ENCODE measurements at regions not wholly inside any gene's neighbourhood (a gene's known extent, or its start where the extent isn't known, plus 50 kb on each side); places are given as distances from the start of the nearest gene placed in this dataset.

DNA sequence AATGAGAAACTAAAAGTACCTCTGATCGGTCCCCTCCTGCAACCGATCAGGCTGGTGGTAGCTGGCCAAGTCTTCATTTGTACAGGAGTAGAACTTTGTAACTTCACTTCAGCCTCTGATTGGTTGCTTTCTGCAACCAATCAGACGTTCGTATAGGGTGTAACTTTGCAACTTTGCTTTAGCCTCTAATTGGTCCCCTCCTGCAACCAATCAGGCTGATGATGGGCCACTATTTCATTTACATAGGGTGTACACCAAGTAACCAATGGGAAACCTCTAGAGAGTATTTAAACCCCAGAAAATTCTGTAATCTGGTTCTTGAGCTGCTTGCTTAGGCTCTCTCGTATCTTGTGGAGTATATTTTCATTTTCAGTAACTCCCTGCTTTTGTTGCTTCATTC, 445.5 kb downstream of the MED10 start:
- no peak overlapping the region for H2BK20ac ChIP-seq (ENCODE audit: low read depth, low read length, poor library complexity, severe bottlenecking)
- H4K91ac ChIP-seq (ENCODE audit: insufficient read length, low read depth, low read length), result no peak overlapping the region
- H3K79me1 ChIP-seq (ENCODE audit: insufficient read depth, low read depth, low read length, poor library complexity, severe bottlenecking), result no peaks in the 10 kb centered on the region
- no peak overlapping the region for H3K23ac ChIP-seq (ENCODE audit: insufficient read length, low read depth, low read length)
- Mint-ChIP-seq H3K27ac (no peak overlapping the region), H3K27me3 (ENCODE audit: low read depth) (peaks cover 8% of the 10 kb centered on the region), H3K9me3 (no peaks in the 10 kb centered on the region), H3K4me1 (no peaks in the 10 kb centered on the region), H3K4me3 (no peak overlapping the region), H3K36me3 (ENCODE audit: insufficient read depth in 1 of 3, low read depth in 3 of 3) (no peaks in the 10 kb centered on the region; a peak in 1 of 7 replicates)
- no peak overlapping the region for H2BK5ac ChIP-seq (ENCODE audit: insufficient read length, low read length)
- no CpG with 5 or more reads among the region's 5 CpGs for WGBS (ENCODE audit: extremely low coverage, insufficient read length, low lambda C conversion rate)
- H3K23me2 ChIP-seq (ENCODE audit: insufficient read length, low read depth, low read length, poor library complexity, severe bottlenecking), result no peaks in the 10 kb centered on the region
- no peak for TF ChIP-seq CTCF (conservative IDR thresholded peaks at IDR 0.05)
- no peak overlapping the region for H2BK120ac ChIP-seq (ENCODE audit: low read depth, low read length, poor library complexity, severe bottlenecking)
- no peak overlapping the region for H2AFZ ChIP-seq (ENCODE audit: low read length)
- no peaks in the 10 kb centered on the region for H3K4me1 ChIP-seq (ENCODE audit: insufficient read depth, low read length)
- no peaks in the 10 kb centered on the region for H3K27me3 ChIP-seq (ENCODE audit: insufficient read depth, low read length)
- no peaks in the 10 kb centered on the region for H4K20me1 ChIP-seq (ENCODE audit: control insufficient read depth, insufficient read depth, insufficient read length)
- no peak overlapping the region for H4K5ac ChIP-seq (ENCODE audit: insufficient read length, low read depth, low read length)
- H3K4me2 ChIP-seq (ENCODE audit: insufficient read depth, insufficient read length, low read length), result no peak overlapping the region
- H3K4ac ChIP-seq (ENCODE audit: low read depth, low read length), result no peak overlapping the region
- no peak overlapping the region for H2BK12ac ChIP-seq (ENCODE audit: insufficient read length, low read depth, low read length)
- H3K56ac ChIP-seq (ENCODE audit: insufficient read length, low read depth, low read length), result no peak overlapping the region
- H3K27ac ChIP-seq (ENCODE audit: insufficient read length, low read depth, low read length), result no peak overlapping the region
- H3K79me2 ChIP-seq (ENCODE audit: insufficient read depth, low read length), result no peaks in the 10 kb centered on the region
- no peak overlapping the region for H2BK15ac ChIP-seq (ENCODE audit: low read depth, low read length)
- H3T11ph ChIP-seq (ENCODE audit: low read length), result no peak overlapping the region
- H3K14ac ChIP-seq (ENCODE audit: insufficient read depth, low read length), result no peak overlapping the region
- no peak overlapping the region for H4K8ac ChIP-seq (replicated peaks; ENCODE audit: insufficient read length, low read depth, low read length)
- H3K18ac ChIP-seq (ENCODE audit: insufficient read length, low read depth, low read length), result no peak overlapping the region
- H3K9ac ChIP-seq (ENCODE audit: extremely low read depth, insufficient read length, low read length), result no peak overlapping the region
- no peaks in the 10 kb centered on the region for H3K9me3 ChIP-seq (ENCODE audit: control insufficient read depth, low read depth, low read length)
- no peak overlapping the region for H2AK5ac ChIP-seq (ENCODE audit: insufficient read length, low read length)
- DNase-seq, result no peak
